Smooth muscle cell (in vitro differentiated cells): ENCODE measurements at regions not wholly inside any gene's neighbourhood (a gene's known extent, or its start where the extent isn't known, plus 50 kb on each side); places are given as distances from the start of the nearest gene placed in this dataset. TPM values are rescaled to one million over a fixed set of nuclear protein-coding genes. Genes with fewer than 3 reads are reported as not detected.

Experiments used
- DNase-seq: peaks from one replicate; lab custom pipeline; 2025; ENCODE audit not compliant: unreplicated experiment; lab: John Stamatoyannopoulos, UW
- H2AFZ ChIP-seq: fragments of 200-600 bp; sonication (generic); 2 replicates; pipeline ENCODE4 v1.6.0; 2016; ENCODE audit warnings: antibody characterized with exemption, low read depth, mild to moderate bottlenecking
- H3F3A ChIP-seq: fragments of 200-600 bp; sonication (generic); 2 replicates; pipeline ENCODE4 v1.6.0; 2017; ENCODE audit warnings: antibody characterized with exemption, low read depth
- H3K27ac ChIP-seq: fragments of 200-600 bp; sonication (generic); 2 replicates; pipeline ENCODE4 v1.5.1; 2016; ENCODE audit warnings: low read depth, mild to moderate bottlenecking
- H3K27me3 ChIP-seq: fragments of 200-600 bp; sonication (generic); 2 replicates; pipeline ENCODE4 v1.6.1; 2016; ENCODE audit warnings: low read depth, mild to moderate bottlenecking
- H3K36me3 ChIP-seq: fragments of 200-600 bp; sonication (generic); 2 replicates; pipeline ENCODE4 v1.5.1; 2016; ENCODE audit warnings: low read depth
- H3K4me1 ChIP-seq: fragments of 200-600 bp; sonication (generic); 2 replicates; pipeline ENCODE4 v1.5.1; 2016; ENCODE audit warnings: low read depth
- H3K4me2 ChIP-seq: fragments of 200-600 bp; sonication (generic); 2 replicates; pipeline ENCODE4 v1.6.0; 2016; ENCODE audit warnings: mild to moderate bottlenecking
- H3K4me3 ChIP-seq: fragments of 200-600 bp; sonication (generic); 2 replicates; pipeline ENCODE4 v1.5.1; 2016; ENCODE audit warnings: mild to moderate bottlenecking
- H3K79me2 ChIP-seq: fragments of 200-600 bp; sonication (generic); 2 replicates; pipeline ENCODE4 v1.6.0; 2016; ENCODE audit warnings: low read depth, mild to moderate bottlenecking
- H3K9ac ChIP-seq: fragments of 200-600 bp; sonication (generic); 2 replicates; pipeline ENCODE4 v1.6.0; 2016; ENCODE audit warnings: low read depth
- H3K9me3 ChIP-seq: fragments of 200-600 bp; sonication (generic); replicated peaks from 2 replicates; pipeline ENCODE4 v1.5.1; 2016; ENCODE audit warnings: low read depth
- H4K20me1 ChIP-seq: fragments of 200-600 bp; sonication (generic); 2 replicates; pipeline ENCODE4 v1.6.0; 2016; ENCODE audit warnings: low read depth
- CTCF ChIP-seq: fragments of 200-600 bp; sonication (generic); IDR thresholded peaks from 2 replicates; pipeline ENCODE4 v1.5.1; 2017; ENCODE audit warnings: borderline replicate concordance, mild to moderate bottlenecking, antibody characterized with exemption; ENCODE audit not compliant: insufficient read depth, poor library complexity, severe bottlenecking
- small RNA-seq: library from RNA; depleted of rRNA; stranded (forward); fragments of <200 nt; gene quantifications from one replicate; pipeline ENCODE3, GENCODE V24; 2014

GRCh38 chrX:88439935-88440334 lies 307.1 kb upstream of the CPXCR1 start:
- TF ChIP-seq CTCF: no peak
- DNase-seq: no peak
- no peak overlapping the region for H3K4me2 ChIP-seq
- no peaks in the 10 kb centered on the region for H3F3A ChIP-seq
- no peaks in the 10 kb centered on the region for H3K4me1 ChIP-seq
- no peaks in the 10 kb centered on the region for H3K36me3 ChIP-seq
- H4K20me1 ChIP-seq: no peaks in the 10 kb centered on the region
- H3K4me3 ChIP-seq: no peak overlapping the region
- no peak overlapping the region for H3K9ac ChIP-seq
- no peaks in the 10 kb centered on the region for H3K27me3 ChIP-seq
- H3K9me3 ChIP-seq: no peaks in the 10 kb centered on the region
- no peaks in the 10 kb centered on the region for H3K79me2 ChIP-seq
- no peak overlapping the region for H3K27ac ChIP-seq
- H2AFZ ChIP-seq: no peak overlapping the region

Small RNAs in the stretch of these regions (small RNA-seq; reads per million reads assigned to genes)
- gene AL929325.1 (1.2 reads per million, percentile 34 among the genes with 10 or more reads in this experiment), gene RF01225 (not detected)
